Bronchial epithelial cell (primary cell): ENCODE measurements at regions not wholly inside any gene's neighbourhood (a gene's known extent, or its start where the extent isn't known, plus 50 kb on each side); places are given as distances from the start of the nearest gene placed in this dataset.
"Not testable (repeated sequence)": the region's sequence is repeated elsewhere in the genome, so short reads cannot be mapped to it uniquely, and the experiment has no call there.

Source experiments
- DNase-seq: peaks from one replicate; pipeline ENCODE4 v3.0.0-alpha.2; 2010; ENCODE audit warnings: low read depth
- FAIRE-seq: peaks from 2 replicates; lab custom pipeline; 2011; peaks lifted over from hg19 to GRCh38; lab: Jason Lieb, UNC
- H3K27me3 ChIP-seq: 2 replicates; pipeline ENCODE4 v1.5.1; 2011; ENCODE audit warnings: low read length; ENCODE audit not compliant: control insufficient read depth, insufficient read depth
- H3K36me3 ChIP-seq: 2 replicates; pipeline ENCODE4 v1.5.1; 2011; ENCODE audit warnings: low read length; ENCODE audit not compliant: control insufficient read depth, insufficient read depth
- H3K4me3 ChIP-seq: 2 replicates; pipeline ENCODE4 v1.5.1; 2011; ENCODE audit warnings: mild to moderate bottlenecking, low read depth, low read length, control low read depth
- CTCF ChIP-seq: IDR thresholded peaks from 2 replicates; pipeline ENCODE4 v1.5.1; 2011; ENCODE audit warnings: mild to moderate bottlenecking, moderate library complexity, low read length, control low read depth, inconsistent platforms; ENCODE audit not compliant: insufficient read depth, severe bottlenecking

- Histone ChIP-seq H3K4me3 (no peak overlapping the region), H3K36me3 (no peaks in the 10 kb centered on the region), H3K27me3 (no peaks in the 10 kb centered on the region)
- DNase-seq (no peak), FAIRE-seq (no peak)
- TF ChIP-seq CTCF: no peak
Observed at GRCh38 chr6:94175465-94175864, 756.1 kb upstream of the EPHA7 start.

GRCh38 chr6:94163877-94164276 lies 744.5 kb upstream of the EPHA7 start:
- FAIRE-seq: no peak
- Histone ChIP-seq H3K36me3 (no peaks in the 10 kb centered on the region), H3K27me3 (no peaks in the 10 kb centered on the region), H3K4me3 (no peak overlapping the region)
- DNase-seq: no peak
- no peak for TF ChIP-seq CTCF

GRCh38 chr6:94150886-94151285 lies 731.5 kb upstream of the EPHA7 start:
- Histone ChIP-seq H3K4me3 (no peak overlapping the region), H3K27me3 (no peaks in the 10 kb centered on the region), H3K36me3 (no peaks in the 10 kb centered on the region)
- no peak for TF ChIP-seq CTCF
- no peak for DNase-seq
- no peak for FAIRE-seq

GRCh38 chr6:94144807-94145206 lies 725.4 kb upstream of the EPHA7 start:
- FAIRE-seq (no peak), DNase-seq (peak; percentile 68)
- H3K36me3 ChIP-seq: no peaks in the 10 kb centered on the region

GRCh38 chr6:94137178-94137577 lies 717.8 kb upstream of the EPHA7 start:
- not testable (repeated sequence) for H3K36me3 ChIP-seq, H3K4me3 ChIP-seq, FAIRE-seq, DNase-seq, H3K27me3 ChIP-seq

More at GRCh38 chr6:94144807-94145206, 725.4 kb upstream of the EPHA7 start:
- H3K4me3 ChIP-seq: no peak overlapping the region
- no peak for TF ChIP-seq CTCF
- H3K27me3 ChIP-seq: no peaks in the 10 kb centered on the region

GRCh38 chr6:94133106-94133505 lies 713.7 kb upstream of the EPHA7 start:
- H3K4me3 ChIP-seq: no peak overlapping the region
- H3K36me3 ChIP-seq: no peaks in the 10 kb centered on the region
- peak; percentile 13 for FAIRE-seq
- DNase-seq: no peak
- no peak for TF ChIP-seq CTCF
- no peaks in the 10 kb centered on the region for H3K27me3 ChIP-seq
